CD14-positive monocyte (primary cell): ENCODE measurements at regions not wholly inside any gene's neighbourhood (a gene's known extent, or its start where the extent isn't known, plus 50 kb on each side); places are given as distances from the start of the nearest gene placed in this dataset.

Experiments used
- DNase-seq, 3 donors: peaks; one replicate each; pipeline ENCODE4 v3.0.0-alpha.2; 2011 to 2022
- H2AFZ ChIP-seq: 2 replicates; pipeline ENCODE4 v1.6.0; 2012; ENCODE audit warnings: mild to moderate bottlenecking, low read depth, low read length, inconsistent platforms; ENCODE audit not compliant: insufficient read depth, poor library complexity, severe bottlenecking
- H3K27ac ChIP-seq, 2 donors: 1 replicate in 1 of 2; 2 replicates in 1 of 2; pipeline ENCODE4 v1.5.1; 2012 to 2013; ENCODE audit warnings: low read length in 2 of 2, control low read depth in 1 of 2, inconsistent platforms in 1 of 2, low read depth in 1 of 2, mild to moderate bottlenecking in 1 of 2
- H3K27me3 ChIP-seq, 2 donors: one replicate each; pipeline versions ENCODE4 v1.6.0 to v1.6.1; 2011 to 2013; ENCODE audit warnings: low read length in 2 of 2; ENCODE audit not compliant: control insufficient read depth in 2 of 2, insufficient read depth in 2 of 2
- H3K36me3 ChIP-seq, 2 donors: replicated peaks in 1 of 2; 1 replicate in 1 of 2; 2 replicates in 1 of 2; pipeline versions ENCODE4 v1.5.1 to v1.6.1; 2012 to 2013; ENCODE audit warnings: low read length in 2 of 2, control low read depth in 1 of 2, inconsistent platforms in 1 of 2, mild to moderate bottlenecking in 1 of 2; ENCODE audit not compliant: insufficient read depth in 2 of 2, control insufficient read depth in 1 of 2
- H3K4me1 ChIP-seq, 2 donors: 1 replicate in 1 of 2; 2 replicates in 1 of 2; pipeline versions ENCODE4 v1.5.1 to v1.6.1; 2012 to 2013; ENCODE audit warnings: low read length in 2 of 2, control low read depth in 1 of 2, inconsistent platforms in 1 of 2, mild to moderate bottlenecking in 1 of 2, moderate library complexity in 1 of 2; ENCODE audit not compliant: insufficient read depth in 2 of 2, control insufficient read depth in 1 of 2
- H3K4me2 ChIP-seq: replicated peaks from 2 replicates; pipeline ENCODE3; 2012; ENCODE audit warnings: low read length, moderate library complexity, mild to moderate bottlenecking; ENCODE audit not compliant: poor library complexity, severe bottlenecking; ENCODE audit errors: extremely low read depth
- H3K4me3 ChIP-seq, 3 experiments: fragments of 200-600 bp in 1 of 3; sonication (generic) in 1 of 3; replicated peaks in 1 of 3; 1 replicate in 2 of 3; 2 replicates in 1 of 3; pipeline ENCODE4 v1.5.1; 2011 to 2013; ENCODE audit warnings: low read length in 3 of 3, mild to moderate bottlenecking in 3 of 3, control low read depth in 2 of 3, low read depth in 2 of 3, inconsistent platforms in 1 of 3, moderate library complexity in 1 of 3
- H3K79me2 ChIP-seq: 2 replicates; pipeline ENCODE4 v1.6.0; 2012; ENCODE audit warnings: mild to moderate bottlenecking, control low read depth, inconsistent platforms, low read length, moderate library complexity; ENCODE audit not compliant: insufficient read depth
- H3K9ac ChIP-seq: 2 replicates; pipeline ENCODE4 v1.6.0; 2017; ENCODE audit warnings: low read length, mild to moderate bottlenecking; ENCODE audit not compliant: insufficient read depth, poor library complexity, severe bottlenecking
- H3K9me3 ChIP-seq, 2 donors: replicated peaks in 1 of 2; 1 replicate in 1 of 2; 2 replicates in 1 of 2; pipeline versions ENCODE4 v1.5.1 to v1.6.1; 2012 to 2013; ENCODE audit warnings: low read length in 2 of 2, control low read depth in 1 of 2; ENCODE audit not compliant: control insufficient read depth in 1 of 2, insufficient read depth in 1 of 2
- H4K20me1 ChIP-seq: 2 replicates; pipeline ENCODE4 v1.6.0; 2012; ENCODE audit warnings: mild to moderate bottlenecking, low read length, control low read depth, moderate library complexity; ENCODE audit not compliant: insufficient read depth
- H3K27ac Mint-ChIP-seq, 7 donors: one replicate each; pipeline ENCODE4 v1.8.0; 2020; ENCODE audit warnings: mild to moderate bottlenecking in 7 of 7, mixed read lengths in 7 of 7, moderate library complexity in 6 of 7, inconsistent platforms in 2 of 7
- H3K27me3 Mint-ChIP-seq, 3 donors: one replicate each; pipeline ENCODE4 v1.8.0; 2021 to 2022; ENCODE audit warnings: low read depth in 3 of 3, mild to moderate bottlenecking in 3 of 3, mixed read lengths in 3 of 3, moderate library complexity in 3 of 3, inconsistent platforms in 1 of 3
- H3K36me3 Mint-ChIP-seq, 2 donors: one replicate each; pipeline ENCODE4 v1.8.0; 2020; ENCODE audit warnings: mixed read lengths in 2 of 2, inconsistent platforms in 1 of 2, mild to moderate bottlenecking in 1 of 2
- H3K4me1 Mint-ChIP-seq: one replicate; pipeline ENCODE4 v1.8.0; 2020; ENCODE audit warnings: mild to moderate bottlenecking, mixed read lengths
- H3K4me3 Mint-ChIP-seq, 2 donors: one replicate each; pipeline ENCODE4 v1.8.0; 2020; ENCODE audit warnings: mild to moderate bottlenecking in 2 of 2, mixed read lengths in 2 of 2, moderate library complexity in 1 of 2
- H3K9me3 Mint-ChIP-seq, 7 donors: one replicate each; pipeline ENCODE4 v1.8.0; 2020 to 2022; ENCODE audit warnings: mixed read lengths in 7 of 7, mild to moderate bottlenecking in 6 of 7, moderate library complexity in 6 of 7, inconsistent platforms in 2 of 7
- CTCF ChIP-seq: fragments of 200-600 bp; IDR thresholded peaks from one replicate; pipeline ENCODE4 v1.8.0; 2022; ENCODE audit warnings: antibody characterized with exemption, mild to moderate bottlenecking
- WGBS: methylation state at CpG from one replicate; pipeline ENCODE4 v1.1.5; 2013; ENCODE audit warnings: missing lambda C conversion rate; ENCODE audit not compliant: insufficient coverage; 5-methylcytosine and 5-hydroxymethylcytosine counted together
- intact Hi-C, 2 donors: fragments of 100-400 bp; cut with micrococcal nuclease; formaldehyde crosslinking; loops; one replicate each; pipeline versions ENCODE4 v1.15.0 to v1.15.1; 2023

- Histone ChIP-seq H2AFZ (no peak overlapping the region), H3K4me3 (no peak overlapping the region), H4K20me1 (no peaks in the 10 kb centered on the region), H3K27ac (no peak overlapping the region), H3K9me3 (peaks cover 0 to 3% of the 10 kb centered on the region in 2 donors), H3K79me2 (no peaks in the 10 kb centered on the region), H3K4me1 (no peaks in the 10 kb centered on the region), H3K27me3 (no peaks in the 10 kb centered on the region), H3K9ac (no peak overlapping the region), H3K36me3 (no peaks in the 10 kb centered on the region), H3K4me2 (no peak overlapping the region)
- Mint-ChIP-seq H3K9me3 (peaks cover 0 to 8% (median 4%) of the 10 kb centered on the region in 7 donors), H3K27me3 (peaks cover 3 to 6% (median 4%) of the 10 kb centered on the region in 3 donors), H3K27ac (no peak overlapping the region), H3K4me1 (no peaks in the 10 kb centered on the region), H3K4me3 (no peak overlapping the region), H3K36me3 (no peaks in the 10 kb centered on the region)
- no peak for DNase-seq
- WGBS, result 92% methylated on average over 6 of the region's 10 CpGs
- TF ChIP-seq CTCF, result no peak
- intact Hi-C loops, result no loop called here
These were observed 163.9 kb downstream of the BMP7 start for GRCh38 chr20:57102566-57102965.

- Histone ChIP-seq H3K4me3 (no peak overlapping the region), H3K4me1 (no peaks in the 10 kb centered on the region), H3K9ac (no peak overlapping the region), H3K9me3 (peaks cover 0 to 3% of the 10 kb centered on the region in 2 donors), H3K36me3 (no peaks in the 10 kb centered on the region), H3K79me2 (no peaks in the 10 kb centered on the region), H3K4me2 (no peak overlapping the region), H4K20me1 (no peaks in the 10 kb centered on the region), H3K27ac (no peak overlapping the region), H2AFZ (no peak overlapping the region), H3K27me3 (no peaks in the 10 kb centered on the region)
- no peaks in the 10 kb centered on the region for H3K36me3 Mint-ChIP-seq
- peaks cover 3 to 7% (median 4%) of the 10 kb centered on the region in 3 donors for H3K27me3 Mint-ChIP-seq
- H3K4me1 Mint-ChIP-seq, result no peaks in the 10 kb centered on the region
- intact Hi-C loops, result no loop called here
- peaks cover 0 to 8% (median 5%) of the 10 kb centered on the region in 7 donors for H3K9me3 Mint-ChIP-seq
- peak overlapping the region in 1 of 7 donors; percentile 25 for H3K27ac Mint-ChIP-seq
- WGBS, result 71% methylated on average over 6 of the region's 11 CpGs
- DNase-seq, result no peak
- TF ChIP-seq CTCF, result no peak
- H3K4me3 Mint-ChIP-seq, result no peak overlapping the region
These were observed 163.2 kb downstream of the BMP7 start for GRCh38 chr20:57103146-57103800.
